ENCODE measurements at regions not wholly inside any gene's neighbourhood (a gene's known extent, or its start where the extent isn't known, plus 50 kb on each side); places are given as distances from the start of the nearest gene placed in this dataset.
A peak's percentile ranks its signal among the peaks of the same experiment; 100 is the strongest.

GRCh38 chr6:91127752-91128151 lies 540.9 kb upstream of the MAP3K7 start:
- peaks cover 0 to 6% (median 1%) of the 10 kb centered on the region in 5 donors for H3K27me3 Mint-ChIP-seq
- no peaks in the 10 kb centered on the region for H3K4me1 Mint-ChIP-seq
- H3K9me3 Mint-ChIP-seq = peaks cover 0 to 6% (median 0%) of the 10 kb centered on the region in 9 donors
- no peaks in the 10 kb centered on the region for H3K36me3 Mint-ChIP-seq
- DNase-seq (no peak), ATAC-seq (no peak)
- POLR2A ChIA-PET = no interaction called here
- no peak overlapping the region for H3K27ac Mint-ChIP-seq
- no peak overlapping the region for H3K4me3 Mint-ChIP-seq

GRCh38 chr6:91126876-91127275 lies 540.0 kb upstream of the MAP3K7 start:
- DNase-seq (no peak), ATAC-seq (no peak)
- POLR2A ChIA-PET = no interaction called here
- Mint-ChIP-seq H3K9me3 (peaks cover 0 to 6% (median 0%) of the 10 kb centered on the region in 9 donors), H3K27me3 (peaks cover 0 to 4% (median 1%) of the 10 kb centered on the region in 5 donors), H3K4me3 (no peak overlapping the region), H3K4me1 (no peaks in the 10 kb centered on the region), H3K27ac (no peak overlapping the region), H3K36me3 (no peaks in the 10 kb centered on the region)

- Mint-ChIP-seq H3K4me3 (no peak overlapping the region), H3K36me3 (no peaks in the 10 kb centered on the region), H3K27ac (no peak overlapping the region), H3K27me3 (peaks cover 0 to 10% (median 0%) of the 10 kb centered on the region in 5 donors), H3K4me1 (no peaks in the 10 kb centered on the region), H3K9me3 (peaks cover 0 to 9% (median 0%) of the 10 kb centered on the region in 9 donors)
- DNase-seq (no peak), ATAC-seq (no peak)
- POLR2A ChIA-PET = no interaction called here
Measured at GRCh38 chr6:91117550-91117949, 530.7 kb upstream of the MAP3K7 start.

GRCh38 chr6:91114123-91114708 lies 527.3 kb upstream of the MAP3K7 start:
- Mint-ChIP-seq H3K27me3 (peaks cover 0 to 9% (median 0%) of the 10 kb centered on the region in 5 donors), H3K4me3 (no peak overlapping the region), H3K9me3 (peaks cover 0 to 3% (median 0%) of the 10 kb centered on the region in 9 donors), H3K4me1 (no peaks in the 10 kb centered on the region), H3K27ac (no peak overlapping the region), H3K36me3 (no peaks in the 10 kb centered on the region)
- ATAC-seq (no peak), DNase-seq (no peak)
- POLR2A ChIA-PET = no interaction called here

- ATAC-seq (no peak), DNase-seq (no peak)
- Mint-ChIP-seq H3K4me3 (no peak overlapping the region), H3K27ac (no peak overlapping the region), H3K9me3 (no peaks in the 10 kb centered on the region), H3K36me3 (no peaks in the 10 kb centered on the region), H3K4me1 (no peaks in the 10 kb centered on the region), H3K27me3 (peaks cover 0 to 8% (median 4%) of the 10 kb centered on the region in 5 donors)
- POLR2A ChIA-PET = no interaction called here
Measured at GRCh38 chr6:91106083-91106482, 519.2 kb upstream of the MAP3K7 start.

GRCh38 chr6:91105532-91105931 lies 518.7 kb upstream of the MAP3K7 start:
- no peak overlapping the region for H3K27ac Mint-ChIP-seq
- no peak overlapping the region for H3K4me3 Mint-ChIP-seq
- ATAC-seq = no peak
- H3K9me3 Mint-ChIP-seq = no peaks in the 10 kb centered on the region
- no peaks in the 10 kb centered on the region for H3K4me1 Mint-ChIP-seq
- no peak for DNase-seq
- POLR2A ChIA-PET = no interaction called here
- no peaks in the 10 kb centered on the region for H3K36me3 Mint-ChIP-seq
- H3K27me3 Mint-ChIP-seq = peaks cover 0 to 8% (median 4%) of the 10 kb centered on the region in 5 donors

GRCh38 chr6:91099479-91099878 lies 512.6 kb upstream of the MAP3K7 start:
- Mint-ChIP-seq H3K4me3 (no peak overlapping the region), H3K36me3 (no peaks in the 10 kb centered on the region), H3K4me1 (no peaks in the 10 kb centered on the region), H3K9me3 (peaks cover 0 to 2% (median 0%) of the 10 kb centered on the region in 9 donors), H3K27me3 (peaks cover 0 to 8% (median 0%) of the 10 kb centered on the region in 5 donors), H3K27ac (peak overlapping the region in 1 of 10 donors; percentile 68)
- ATAC-seq (no peak), DNase-seq (no peak)
- POLR2A ChIA-PET = no interaction called here

GRCh38 chr6:91098006-91098405 lies 511.1 kb upstream of the MAP3K7 start:
- no peak for DNase-seq

GRCh38 chr6:91097364-91097763 lies 510.5 kb upstream of the MAP3K7 start:
- DNase-seq (no peak), ATAC-seq (no peak)
- Mint-ChIP-seq H3K4me1 (no peaks in the 10 kb centered on the region), H3K9me3 (peaks cover 0 to 2% (median 0%) of the 10 kb centered on the region in 9 donors), H3K4me3 (no peak overlapping the region), H3K27ac (no peak overlapping the region), H3K36me3 (no peaks in the 10 kb centered on the region), H3K27me3 (peaks cover 0 to 8% (median 3%) of the 10 kb centered on the region in 5 donors)
- POLR2A ChIA-PET = no interaction called here

More at GRCh38 chr6:91098006-91098405, 511.1 kb upstream of the MAP3K7 start:
- Mint-ChIP-seq H3K4me3 (no peak overlapping the region), H3K27me3 (peaks cover 0 to 8% (median 0%) of the 10 kb centered on the region in 5 donors), H3K4me1 (no peaks in the 10 kb centered on the region), H3K36me3 (no peaks in the 10 kb centered on the region), H3K27ac (no peak overlapping the region), H3K9me3 (peaks cover 0 to 2% (median 0%) of the 10 kb centered on the region in 9 donors)
- no peak for ATAC-seq
- POLR2A ChIA-PET = no interaction called here

- Mint-ChIP-seq H3K27me3 (peaks cover 0 to 12% (median 3%) of the 10 kb centered on the region in 5 donors), H3K4me1 (no peaks in the 10 kb centered on the region), H3K4me3 (no peak overlapping the region), H3K27ac (no peak overlapping the region), H3K36me3 (no peaks in the 10 kb centered on the region), H3K9me3 (peaks cover 0 to 2% (median 0%) of the 10 kb centered on the region in 9 donors)
- DNase-seq (no peak), ATAC-seq (no peak)
- POLR2A ChIA-PET = no interaction called here
Measured at GRCh38 chr6:91094806-91095475, 508.1 kb upstream of the MAP3K7 start.

- Mint-ChIP-seq H3K36me3 (no peaks in the 10 kb centered on the region), H3K4me3 (no peak overlapping the region), H3K27ac (no peak overlapping the region), H3K9me3 (peaks cover 0 to 1% (median 0%) of the 10 kb centered on the region in 9 donors), H3K4me1 (no peaks in the 10 kb centered on the region), H3K27me3 (peaks cover 0 to 15% (median 3%) of the 10 kb centered on the region in 5 donors)
- DNase-seq (no peak), ATAC-seq (no peak)
- POLR2A ChIA-PET = no interaction called here
Measured at GRCh38 chr6:91094341-91094740, 507.5 kb upstream of the MAP3K7 start.

- Mint-ChIP-seq H3K4me1 (no peaks in the 10 kb centered on the region), H3K4me3 (no peak overlapping the region), H3K36me3 (no peaks in the 10 kb centered on the region), H3K9me3 (no peaks in the 10 kb centered on the region), H3K27ac (no peak overlapping the region), H3K27me3 (peaks cover 0 to 18% (median 3%) of the 10 kb centered on the region in 5 donors)
- no peak for ATAC-seq
- DNase-seq = no peak
- POLR2A ChIA-PET = no interaction called here
Measured at GRCh38 chr6:91088976-91089375, 502.1 kb upstream of the MAP3K7 start.

GRCh38 chr6:91088515-91088914 lies 501.6 kb upstream of the MAP3K7 start:
- POLR2A ChIA-PET = no interaction called here
- ATAC-seq (no peak), DNase-seq (no peak)
- H3K27me3 Mint-ChIP-seq = peaks cover 0 to 18% (median 3%) of the 10 kb centered on the region in 5 donors
- no peaks in the 10 kb centered on the region for H3K36me3 Mint-ChIP-seq
- no peak overlapping the region for H3K27ac Mint-ChIP-seq
- no peak overlapping the region for H3K4me3 Mint-ChIP-seq
- no peaks in the 10 kb centered on the region for H3K9me3 Mint-ChIP-seq
- H3K4me1 Mint-ChIP-seq = no peaks in the 10 kb centered on the region

GRCh38 chr6:91087908-91088307 lies 501.0 kb upstream of the MAP3K7 start:
- POLR2A ChIA-PET = no interaction called here
- Mint-ChIP-seq H3K4me3 (no peak overlapping the region), H3K9me3 (no peaks in the 10 kb centered on the region), H3K27me3 (peaks cover 0 to 18% (median 3%) of the 10 kb centered on the region in 5 donors), H3K27ac (no peak overlapping the region), H3K4me1 (no peaks in the 10 kb centered on the region), H3K36me3 (no peaks in the 10 kb centered on the region)
- ATAC-seq (no peak), DNase-seq (no peak)

Measured in naive thymus-derived CD8-positive, alpha-beta T cell (primary cell).